GM19452 (cell line): ENCODE measurements at regions not wholly inside any gene's neighbourhood (a gene's known extent, or its start where the extent isn't known, plus 50 kb on each side); places are given as distances from the start of the nearest gene placed in this dataset.
"Not testable (repeated sequence)": the region's sequence is repeated elsewhere in the genome, so short reads cannot be mapped to it uniquely, and the experiment has no call there.

Source experiments
- ATAC-seq: cut with Tn5 transposase; IDR thresholded peaks from one replicate; pipeline ENCODE4 v1.9.1; 2021; ENCODE audit not compliant: unreplicated experiment

GRCh38 chr5:38149815-38150195 lies 108.6 kb upstream of the EGFLAM start:
- no peak for ATAC-seq

- ATAC-seq = no peak
Measured at GRCh38 chr5:38148021-38148625, 110.2 kb upstream of the EGFLAM start.

GRCh38 chr5:38143384-38143783 lies 115.0 kb upstream of the EGFLAM start:
- no peak for ATAC-seq

- ATAC-seq = no peak
Measured at GRCh38 chr5:38141665-38142064, 116.7 kb upstream of the EGFLAM start.

- no peak for ATAC-seq
Measured at GRCh38 chr5:38138574-38138973, 119.8 kb upstream of the EGFLAM start.

- no peak for ATAC-seq
Measured at GRCh38 chr5:38135486-38136039, 122.8 kb upstream of the EGFLAM start.

GRCh38 chr5:38134810-38135209 lies 123.5 kb upstream of the EGFLAM start:
- no peak for ATAC-seq

- ATAC-seq = not testable (repeated sequence)
Measured at GRCh38 chr5:38134294-38134693, 124.1 kb upstream of the EGFLAM start.

GRCh38 chr5:38131686-38132085 lies 126.7 kb upstream of the EGFLAM start:
- no peak for ATAC-seq

GRCh38 chr5:38124321-38124720 lies 134.0 kb upstream of the EGFLAM start:
- no peak for ATAC-seq

GRCh38 chr5:38121420-38121819 lies 136.9 kb upstream of the EGFLAM start:
- peak; percentile 60 for ATAC-seq

- no peak for ATAC-seq
Measured at GRCh38 chr5:38119836-38120235, 138.5 kb upstream of the EGFLAM start.

GRCh38 chr5:38117784-38118479 lies 140.4 kb upstream of the EGFLAM start:
- no peak for ATAC-seq

- ATAC-seq = no peak
Measured at GRCh38 chr5:38115318-38115827, 143.0 kb upstream of the EGFLAM start.

- no peak for ATAC-seq
Measured at GRCh38 chr5:38113880-38114279, 144.5 kb upstream of the EGFLAM start.

GRCh38 chr5:38113456-38113855 lies 144.9 kb upstream of the EGFLAM start:
- no peak for ATAC-seq

- ATAC-seq = no peak
Measured at GRCh38 chr5:38112938-38113337, 145.4 kb upstream of the EGFLAM start.

GRCh38 chr5:38110130-38110529 lies 148.2 kb upstream of the EGFLAM start:
- no peak for ATAC-seq

- ATAC-seq = no peak
Measured at GRCh38 chr5:38107096-38107495, 151.3 kb upstream of the EGFLAM start.

GRCh38 chr5:38105801-38106200 lies 152.6 kb upstream of the EGFLAM start:
- ATAC-seq = no peak

GRCh38 chr5:38105231-38105570 lies 153.2 kb upstream of the EGFLAM start:
- no peak for ATAC-seq

GRCh38 chr5:38104497-38105230 lies 153.7 kb upstream of the EGFLAM start:
- no peak for ATAC-seq
